Uterus (tissue), 2 donors: ENCODE measurements at regions not wholly inside any gene's neighbourhood (a gene's known extent, or its start where the extent isn't known, plus 50 kb on each side); places are given as distances from the start of the nearest gene placed in this dataset.
"Not testable (repeated sequence)": the region's sequence is repeated elsewhere in the genome, so short reads cannot be mapped to it uniquely, and the experiment has no call there.

Source experiments
- CTCF ChIP-seq, 4 experiments: fragments of 200-600 bp in 2 of 4; fragments of 450-650 bp in 2 of 4; sonication (generic) in 2 of 4; IDR thresholded peaks; one replicate each; pipeline ENCODE4 v1.5.1; 2016 to 2019; ENCODE audit warnings: antibody characterized with exemption in 4 of 4, mild to moderate bottlenecking in 2 of 4, moderate library complexity in 1 of 4
- POLR2A ChIP-seq, 2 donors: fragments of 450-650 bp; IDR thresholded peaks; one replicate each; pipeline ENCODE4 v1.6.1; 2016; ENCODE audit warnings: antibody characterized with exemption in 2 of 2, mild to moderate bottlenecking in 1 of 2, moderate library complexity in 1 of 2

- not testable (repeated sequence) for TF ChIP-seq CTCF, POLR2A (IDR thresholded peaks at IDR 0.05)
Observed at GRCh38 chr10:37008276-37008675, 117.1 kb upstream of the ANKRD30A start.
